DND-41 (cell line): ENCODE measurements at regions not wholly inside any gene's neighbourhood (a gene's known extent, or its start where the extent isn't known, plus 50 kb on each side); places are given as distances from the start of the nearest gene placed in this dataset.

Experiments used
- CTCF ChIP-seq: IDR thresholded peaks from 2 replicates; pipeline ENCODE4 v1.5.1; 2012; ENCODE audit warnings: borderline replicate concordance, low read length, moderate library complexity, mild to moderate bottlenecking; ENCODE audit not compliant: poor library complexity, severe bottlenecking; ENCODE audit errors: extremely low read depth
- EZH2 ChIP-seq: IDR thresholded peaks from 3 replicates; pipeline ENCODE4 v1.6.1; 2012; ENCODE audit warnings: borderline replicate concordance, low read depth, mild to moderate bottlenecking, moderate library complexity, low read length, inconsistent platforms; ENCODE audit not compliant: severe bottlenecking

GRCh38 chr15:75107908-75108838 is 84.8 kb downstream of the PPCDC start:
- TF ChIP-seq CTCF (no peak), EZH2 (no peak)
